HG03196 (cell line): ENCODE measurements at regions not wholly inside any gene's neighbourhood (a gene's known extent, or its start where the extent isn't known, plus 50 kb on each side); places are given as distances from the start of the nearest gene placed in this dataset.

Experiments
- ATAC-seq: cut with Tn5 transposase; IDR thresholded peaks from one replicate; pipeline ENCODE4 v1.9.1; 2021; ENCODE audit not compliant: unreplicated experiment

GRCh38 chr5:8611067-8611466, 742.1 kb downstream of the MTRR start:
- no peak for ATAC-seq

DNA sequence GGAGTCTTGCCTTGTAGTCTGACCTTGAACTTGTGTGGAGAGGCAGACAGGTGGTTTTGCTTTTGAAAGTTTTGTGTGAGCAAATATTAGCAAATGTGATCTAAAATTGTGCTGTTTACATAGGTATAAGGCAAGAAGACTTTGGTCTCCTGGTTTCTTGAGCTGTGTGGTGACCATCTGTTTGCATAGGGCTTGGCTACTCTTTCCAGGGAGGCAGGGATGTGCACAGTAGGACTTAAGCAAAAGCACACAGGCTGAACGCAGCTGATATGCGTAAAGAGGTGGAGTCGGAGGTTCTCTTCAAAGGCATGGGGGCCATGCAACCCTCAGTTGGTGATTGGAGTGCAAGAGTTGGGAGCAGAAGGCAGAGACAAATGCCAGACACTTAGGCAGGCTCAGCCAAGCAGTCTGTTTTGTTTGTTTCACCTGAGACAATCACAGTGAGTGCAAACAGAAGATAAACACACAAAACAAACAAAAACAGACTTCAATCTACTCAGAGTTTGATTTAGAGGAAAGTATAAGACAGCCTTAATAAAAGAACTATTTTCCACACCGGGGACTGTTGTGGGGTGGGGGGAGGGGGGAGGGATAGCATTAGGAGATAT, 744.2 kb downstream of the MTRR start:
- ATAC-seq: no peak

DNA sequence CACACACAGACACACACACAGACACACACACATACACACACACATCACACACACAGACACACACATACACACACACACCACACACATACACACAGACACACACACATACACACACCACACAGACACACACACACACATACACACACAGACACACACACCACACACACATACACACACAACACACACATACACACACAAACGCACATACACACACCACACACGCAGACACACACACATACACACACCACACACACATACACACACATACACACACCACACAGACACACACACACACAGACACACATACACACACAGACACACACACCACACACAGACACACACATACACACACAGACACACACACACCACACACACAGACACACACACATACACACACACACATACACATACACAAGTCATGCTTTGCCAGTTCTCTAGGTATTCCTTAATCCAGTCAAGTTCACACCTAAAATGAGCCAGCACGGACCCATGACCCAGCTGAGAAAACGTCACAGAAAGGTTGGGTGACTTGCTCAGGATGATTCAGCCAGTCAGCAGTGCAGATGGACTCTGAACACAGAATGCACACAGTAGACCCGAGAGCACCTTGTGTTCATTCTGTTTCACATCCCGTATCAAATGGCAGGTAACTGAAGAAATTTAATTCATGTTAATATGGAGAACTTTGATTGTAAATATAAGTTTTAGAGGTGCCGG, 746.4 kb downstream of the MTRR start:
- ATAC-seq: no peak

- ATAC-seq: no peak
These were observed 759.6 kb downstream of the MTRR start for GRCh38 chr5:8628521-8628920.

- no peak for ATAC-seq
These were observed 764.3 kb downstream of the MTRR start for GRCh38 chr5:8633259-8633658.

- no peak for ATAC-seq
These were observed 764.7 kb downstream of the MTRR start for GRCh38 chr5:8633696-8634095.

DNA sequence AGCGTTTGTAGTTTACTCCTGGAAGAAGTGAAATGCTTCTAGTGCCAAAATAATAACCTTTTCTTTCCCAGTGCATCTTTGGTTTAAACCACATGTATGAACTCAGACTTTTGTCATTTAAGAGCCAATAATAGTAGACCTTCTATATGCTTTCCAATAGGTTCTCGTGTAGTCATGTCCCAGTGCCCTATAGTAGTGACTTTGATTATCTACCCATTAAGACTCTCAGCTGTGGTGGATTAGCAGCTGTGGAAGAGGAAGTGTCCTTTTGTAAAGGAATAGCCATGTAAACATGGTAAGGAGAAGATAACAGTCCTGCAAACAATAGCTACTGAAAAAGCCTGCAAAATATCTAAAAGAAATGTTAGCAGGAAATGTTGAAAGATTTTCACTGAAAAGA, 765.3 kb downstream of the MTRR start:
- no peak for ATAC-seq

DNA sequence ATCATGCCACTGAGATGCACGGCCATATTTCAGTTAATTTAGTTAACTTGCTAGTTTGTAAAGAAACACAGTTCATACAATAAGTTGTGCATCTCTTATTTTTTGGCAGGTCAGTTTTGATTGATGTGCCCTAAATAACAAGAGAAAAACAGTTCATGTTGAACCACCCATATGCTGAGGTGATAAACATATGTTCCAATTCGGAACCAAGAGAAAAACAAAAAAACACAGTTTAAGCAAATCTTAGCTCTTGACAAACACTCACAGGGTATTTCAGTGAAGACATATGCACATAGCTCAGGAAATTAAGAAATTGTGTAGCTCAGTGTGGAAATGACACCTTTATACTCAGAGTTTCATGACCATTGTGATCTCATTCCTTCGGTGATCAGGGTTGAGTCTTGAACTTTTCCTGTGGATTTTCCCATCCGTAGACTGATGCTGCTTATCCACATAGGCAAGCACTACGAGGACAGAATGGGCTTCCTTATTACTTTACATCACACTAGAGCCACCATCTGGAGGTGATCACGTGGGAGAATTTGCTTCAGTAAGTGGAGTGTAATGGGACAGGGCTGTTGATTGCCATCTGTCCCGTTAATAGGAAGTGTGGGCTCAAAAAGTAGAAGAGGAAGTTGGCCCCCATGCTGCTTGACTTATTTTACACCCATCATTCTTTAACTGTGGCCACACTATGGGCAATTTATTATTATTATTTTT, 773.0 kb downstream of the MTRR start:
- no peak for ATAC-seq

DNA sequence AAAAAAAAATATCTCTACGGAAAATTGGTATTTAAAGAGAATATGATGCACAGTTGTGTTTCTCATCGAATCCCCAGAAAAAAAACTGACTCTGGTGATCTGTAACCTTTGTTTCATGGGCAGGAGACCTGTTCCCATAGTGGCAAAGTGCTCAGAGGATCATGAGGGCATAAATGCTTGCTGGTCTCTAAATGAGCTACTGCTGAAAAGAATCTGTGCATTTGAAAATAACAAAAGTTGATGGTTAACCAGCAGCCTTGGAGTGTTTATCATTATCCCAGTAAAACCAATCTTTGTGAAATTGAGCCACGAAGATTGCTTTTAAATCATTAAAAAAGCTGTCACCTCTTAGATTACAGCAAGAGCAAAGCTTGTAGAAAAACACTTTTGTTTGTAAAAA, 775.4 kb downstream of the MTRR start:
- ATAC-seq: no peak

- no peak for ATAC-seq
These were observed 778.2 kb downstream of the MTRR start for GRCh38 chr5:8647111-8647510.

GRCh38 chr5:8650186-8650585, 781.2 kb downstream of the MTRR start:
- no peak for ATAC-seq

DNA sequence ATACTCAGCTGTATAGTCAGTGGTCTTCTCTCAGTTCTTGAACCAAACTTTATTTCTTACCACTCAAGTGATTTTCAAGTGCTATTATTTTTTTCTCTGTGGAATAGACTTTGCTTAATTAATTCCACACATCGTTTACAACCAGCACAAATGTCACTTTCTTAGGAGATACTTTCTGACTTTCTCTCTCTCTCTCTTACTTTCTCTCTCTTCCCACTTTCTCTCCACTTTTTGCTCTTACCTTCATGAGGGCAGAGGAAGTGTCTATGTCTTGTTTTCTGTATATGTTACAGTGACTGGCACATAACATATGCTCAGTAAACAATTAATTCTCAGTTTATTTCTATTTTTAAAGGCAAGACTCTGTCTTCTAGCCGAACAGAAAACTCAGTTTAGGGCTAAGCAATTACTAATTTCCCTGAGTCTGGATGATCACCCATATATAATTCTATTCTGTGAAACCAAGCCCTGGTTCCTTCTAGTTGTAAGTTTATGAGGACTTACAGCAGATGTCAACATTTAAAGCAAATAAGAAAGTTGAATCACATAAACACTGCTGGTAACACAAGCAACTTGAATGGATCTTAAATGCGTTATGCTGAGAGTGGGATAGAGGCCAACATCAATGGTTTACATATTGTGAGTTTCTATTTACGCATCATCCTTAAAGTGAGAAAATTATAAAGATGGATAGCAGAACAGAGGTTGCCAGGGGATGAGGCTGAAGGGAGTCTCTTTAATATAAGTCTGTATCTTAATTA, 791.4 kb downstream of the MTRR start:
- no peak for ATAC-seq

DNA sequence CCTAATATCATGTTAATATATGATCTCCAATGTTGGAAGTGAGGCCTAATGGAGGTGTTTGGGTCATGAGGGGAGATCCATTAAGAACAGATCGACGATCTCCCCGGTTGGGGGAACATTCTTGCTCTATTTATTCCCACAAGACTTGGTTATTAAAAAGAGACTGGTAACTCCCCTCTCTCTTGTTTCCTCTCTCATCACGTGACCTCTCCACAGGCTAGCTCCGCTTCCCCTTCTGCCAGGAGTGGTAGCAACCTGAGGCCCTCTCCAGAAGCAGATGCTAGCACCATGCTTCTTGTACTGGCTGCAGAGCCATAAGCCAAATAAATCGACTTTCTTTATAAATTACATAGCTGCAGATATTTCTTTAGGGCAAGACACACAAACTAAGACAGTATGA, 794.4 kb downstream of the MTRR start:
- no peak for ATAC-seq

DNA sequence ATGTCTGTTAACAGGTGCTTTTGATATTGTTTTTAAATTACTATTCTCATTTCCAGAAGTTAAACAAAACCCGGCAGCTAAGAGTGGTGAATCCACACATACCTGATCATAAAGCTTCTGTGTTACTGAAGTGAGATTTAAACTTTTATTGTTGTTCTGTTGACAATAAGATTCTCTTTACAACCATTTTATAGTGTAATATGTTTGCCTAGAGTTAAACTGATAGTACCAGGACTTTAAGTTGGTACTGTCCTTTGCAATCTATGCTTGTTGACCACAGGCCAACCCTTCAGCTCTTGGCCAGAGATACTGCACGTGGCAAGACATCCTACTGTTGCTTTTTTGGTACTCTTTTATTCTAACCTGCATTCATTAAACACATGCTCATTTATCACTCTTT, 806.2 kb downstream of the MTRR start:
- ATAC-seq: no peak

- ATAC-seq: no peak
These were observed 807.7 kb downstream of the MTRR start for GRCh38 chr5:8676695-8677094.

DNA sequence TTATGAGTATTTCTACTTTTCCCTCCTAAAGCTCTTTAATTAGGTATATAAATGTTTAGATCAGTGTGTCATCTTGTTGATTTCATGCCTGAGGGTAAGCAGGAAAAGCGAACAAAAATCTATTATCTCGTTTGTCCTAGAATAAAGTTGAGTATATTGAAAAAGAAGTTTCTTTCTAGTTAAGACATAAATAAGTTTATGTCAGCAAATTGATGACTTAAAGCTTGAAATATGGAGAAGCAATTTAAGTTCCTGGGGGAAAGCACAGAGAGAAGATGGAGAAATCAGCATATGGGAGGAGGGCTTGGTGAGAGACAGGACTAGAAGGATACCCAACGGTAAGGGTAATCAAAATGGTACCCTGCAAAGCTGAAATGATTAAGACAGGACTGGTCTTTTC, 813.4 kb downstream of the MTRR start:
- ATAC-seq: no peak

DNA sequence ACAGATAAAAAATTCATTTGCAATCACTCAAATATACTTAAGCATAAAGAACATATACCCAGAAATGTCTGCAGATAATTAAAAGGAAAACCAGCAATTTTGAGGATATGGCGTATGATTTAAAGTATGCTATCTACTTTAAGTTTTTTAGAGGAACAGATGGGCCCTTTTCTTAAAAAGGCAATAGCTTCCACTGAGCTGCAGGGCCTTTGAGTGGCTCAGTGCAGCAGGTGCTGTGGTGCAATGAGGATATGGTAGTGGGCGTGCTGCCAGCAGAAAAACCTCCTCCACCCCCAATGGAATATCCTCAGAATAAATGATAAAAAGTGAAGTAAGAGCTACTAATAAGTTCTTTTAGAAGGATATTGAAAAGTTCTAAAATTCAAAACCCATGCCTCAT, 814.5 kb downstream of the MTRR start:
- no peak for ATAC-seq

- ATAC-seq: no peak
These were observed 816.8 kb downstream of the MTRR start for GRCh38 chr5:8685704-8686103.

DNA sequence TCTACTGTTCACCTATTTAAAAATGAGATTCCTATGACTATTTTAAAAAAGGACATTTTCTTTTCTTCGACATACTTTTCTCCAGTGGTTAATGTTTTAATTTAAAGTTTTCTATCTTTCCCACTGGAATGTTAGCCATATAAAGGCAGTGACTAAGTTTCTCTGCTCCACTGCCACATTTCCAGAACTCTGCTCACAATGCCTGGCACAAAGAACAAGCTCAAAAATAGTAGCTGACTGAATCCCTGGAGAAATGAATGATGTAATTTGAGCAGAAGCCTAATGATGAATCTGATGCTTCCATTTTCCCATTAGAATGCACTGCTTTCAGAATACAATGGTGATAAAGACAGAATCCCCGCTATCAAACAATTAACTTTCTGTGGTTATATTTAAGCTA, 817.8 kb downstream of the MTRR start:
- ATAC-seq: no peak

DNA sequence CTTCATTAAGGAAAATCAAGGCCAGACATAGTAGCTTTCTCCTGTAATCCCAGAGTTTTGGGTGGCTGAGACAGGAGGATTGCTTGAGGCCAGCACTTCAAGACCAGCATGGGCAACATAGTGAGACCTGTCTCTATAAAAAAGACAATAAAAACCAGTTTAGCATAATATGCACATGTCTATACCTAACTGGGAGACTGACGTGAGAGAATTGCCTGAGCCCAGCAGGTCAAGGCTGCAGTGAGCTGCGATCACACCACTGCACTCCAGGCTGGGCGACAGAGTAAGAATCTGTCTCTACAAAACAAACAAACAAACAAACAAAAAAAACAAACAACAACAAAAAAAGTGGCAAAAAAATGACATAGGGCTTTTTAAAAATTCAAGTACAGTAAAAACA, 820.8 kb downstream of the MTRR start:
- no peak for ATAC-seq

- ATAC-seq: no peak
These were observed 822.3 kb downstream of the MTRR start for GRCh38 chr5:8691221-8691620.
